HS-27A (cell line): ENCODE measurements at regions not wholly inside any gene's neighbourhood (a gene's known extent, or its start where the extent isn't known, plus 50 kb on each side); places are given as distances from the start of the nearest gene placed in this dataset.
"Not testable (repeated sequence)": the region's sequence is repeated elsewhere in the genome, so short reads cannot be mapped to it uniquely, and the experiment has no call there.

Experiments used
- DNase-seq: peaks from one replicate; pipeline ENCODE4 v3.0.0-alpha.2; 2012; ENCODE audit warnings: low read depth, missing footprints

- DNase-seq: no peak
These were observed 75.0 kb upstream of the MBNL1 start for GRCh38 chr3:152193673-152194267.

DNA sequence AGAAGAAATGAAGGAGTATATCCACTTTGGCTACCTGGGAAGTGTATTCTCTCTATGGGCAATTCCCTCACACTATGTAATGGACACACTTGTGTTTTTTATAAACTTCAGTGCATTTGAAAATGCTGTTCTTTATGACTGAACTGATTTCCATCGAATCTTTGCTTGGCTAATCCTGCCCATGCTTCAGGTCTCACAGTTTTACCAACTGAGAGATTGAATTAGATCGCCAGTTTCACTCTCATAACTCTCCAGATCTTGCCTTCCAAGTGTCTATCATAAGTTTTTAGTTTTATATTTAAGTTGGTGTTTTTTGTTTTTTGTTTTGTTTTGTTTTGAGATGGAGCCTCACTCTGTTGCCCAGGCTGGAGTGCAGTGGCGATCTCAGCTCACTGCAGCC lies 73.5 kb upstream of the MBNL1 start:
- no peak for DNase-seq

- DNase-seq: no peak
These were observed 71.9 kb upstream of the MBNL1 start for GRCh38 chr3:152196782-152197181.

DNA sequence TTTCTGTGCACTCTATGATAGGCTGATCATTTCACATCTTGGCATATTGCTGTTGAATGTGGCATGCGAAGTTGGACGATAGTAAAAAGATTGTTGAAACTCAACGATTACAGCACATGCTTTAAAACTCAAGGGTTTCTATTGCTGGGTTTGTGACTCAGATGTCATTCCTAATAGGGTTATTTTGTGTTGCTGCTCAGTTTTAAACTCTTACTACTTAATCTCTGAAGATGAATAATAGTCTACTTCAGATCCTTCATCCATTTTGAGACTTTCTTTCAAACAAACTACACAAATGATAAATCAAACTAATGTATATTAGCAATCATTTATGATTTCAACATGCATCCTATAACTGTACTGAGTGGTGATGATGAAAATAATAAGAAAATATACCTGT lies 71.3 kb upstream of the MBNL1 start:
- no peak for DNase-seq

GRCh38 chr3:152197937-152198336 lies 70.8 kb upstream of the MBNL1 start:
- no peak for DNase-seq

GRCh38 chr3:152198665-152199064 lies 70.1 kb upstream of the MBNL1 start:
- DNase-seq: no peak

DNA sequence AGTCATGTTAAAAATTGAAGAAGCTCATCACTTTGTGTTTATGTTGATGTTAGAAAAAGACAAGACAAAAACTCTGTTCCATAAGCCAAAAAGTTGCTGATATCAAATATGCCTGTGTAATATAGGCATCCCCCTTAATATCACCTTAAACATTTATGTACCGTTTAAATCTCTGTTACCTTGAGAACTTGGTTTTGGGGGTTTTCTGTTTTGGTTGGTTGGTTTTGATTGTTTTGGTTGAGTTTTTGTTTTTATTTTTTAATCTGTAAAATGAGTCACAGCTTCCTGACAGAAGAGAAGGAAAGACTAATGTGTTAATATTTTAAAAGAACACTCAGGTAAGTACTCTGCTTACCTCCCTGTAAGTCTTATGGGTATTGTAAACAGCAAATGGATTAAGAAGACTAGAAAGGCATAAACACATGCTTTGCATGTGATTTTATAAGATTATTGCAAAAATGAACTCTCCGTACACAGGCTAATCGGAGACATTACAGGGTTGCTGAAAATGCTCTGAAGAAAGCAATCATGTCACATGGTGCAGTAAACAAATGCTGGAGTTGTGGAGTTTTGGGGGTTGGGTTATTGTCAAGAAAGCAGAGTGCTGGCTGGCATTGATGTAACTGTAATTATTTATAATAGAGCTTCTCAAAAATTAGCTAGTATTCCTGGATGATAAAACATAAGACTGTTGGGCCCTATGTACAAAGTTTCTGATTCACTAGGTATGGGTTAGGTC lies 69.5 kb upstream of the MBNL1 start:
- DNase-seq: no peak

GRCh38 chr3:152200476-152201420 lies 68.0 kb upstream of the MBNL1 start:
- DNase-seq: no peak

DNA sequence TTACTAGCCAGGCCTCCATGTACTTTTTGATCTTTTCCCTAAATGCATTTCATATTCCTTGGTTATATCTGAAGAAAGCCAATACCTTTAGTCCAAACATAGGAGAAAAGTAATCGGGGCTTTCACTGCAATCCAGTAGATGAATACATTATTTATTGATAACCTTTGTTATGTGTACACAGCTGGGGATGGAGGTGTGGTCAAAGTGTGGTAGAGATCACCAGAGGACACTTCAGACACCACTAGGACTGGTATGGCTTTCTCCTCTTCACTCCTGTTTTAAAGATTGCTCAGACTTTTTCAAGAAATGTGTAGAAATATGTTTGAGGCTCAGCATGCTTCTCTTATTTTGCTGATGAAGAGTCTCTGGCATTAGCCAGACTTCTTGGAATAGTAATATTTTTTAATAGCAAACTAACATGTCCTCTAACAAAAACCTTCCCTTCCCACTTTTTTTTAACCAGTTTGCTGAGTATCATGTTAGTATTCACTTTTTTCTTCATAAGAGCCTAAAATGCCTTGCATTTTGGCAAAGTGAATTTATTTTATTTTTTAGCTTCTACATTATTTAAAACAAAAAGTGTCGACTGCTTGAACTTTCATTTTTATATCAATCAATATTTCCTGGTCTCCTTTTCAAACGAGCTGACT lies 65.6 kb upstream of the MBNL1 start:
- no peak for DNase-seq

DNA sequence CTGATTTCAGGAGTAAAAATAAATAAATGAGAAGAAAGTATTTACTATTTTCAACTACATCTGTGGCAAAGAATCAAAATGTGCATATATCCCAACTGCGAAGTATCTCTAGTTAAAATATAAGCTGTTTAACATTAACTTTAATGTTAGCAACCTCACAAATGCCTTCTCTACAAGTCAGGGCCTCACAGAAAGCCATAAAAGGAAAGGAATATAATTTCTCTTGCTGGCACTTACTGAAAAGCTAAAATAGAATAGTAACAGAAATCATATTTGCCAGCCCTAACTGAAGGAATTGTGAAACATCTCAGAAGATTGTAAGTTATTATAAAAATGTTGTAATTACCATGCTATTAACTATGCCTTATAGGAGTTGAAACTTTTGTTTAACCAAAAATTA lies 65.1 kb upstream of the MBNL1 start:
- DNase-seq: no peak

DNA sequence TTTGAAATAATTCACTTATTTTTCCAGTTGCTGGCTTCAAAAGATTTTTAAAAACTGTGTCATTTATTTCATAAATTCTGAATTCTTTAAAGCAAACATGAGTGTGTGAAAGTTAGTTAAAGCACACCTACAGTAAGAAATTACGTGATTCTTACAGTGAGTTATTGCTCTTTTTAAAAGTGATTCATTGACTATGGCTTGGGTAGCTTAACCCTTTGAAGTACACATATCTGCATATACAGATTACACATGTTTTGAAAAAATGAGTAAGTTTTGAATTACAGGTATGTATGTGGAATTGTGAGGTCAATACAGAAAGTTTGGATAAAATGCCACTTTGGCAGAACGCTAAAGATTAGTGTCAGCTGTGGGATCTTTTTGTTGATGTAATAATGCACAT lies 64.5 kb upstream of the MBNL1 start:
- DNase-seq: no peak

DNA sequence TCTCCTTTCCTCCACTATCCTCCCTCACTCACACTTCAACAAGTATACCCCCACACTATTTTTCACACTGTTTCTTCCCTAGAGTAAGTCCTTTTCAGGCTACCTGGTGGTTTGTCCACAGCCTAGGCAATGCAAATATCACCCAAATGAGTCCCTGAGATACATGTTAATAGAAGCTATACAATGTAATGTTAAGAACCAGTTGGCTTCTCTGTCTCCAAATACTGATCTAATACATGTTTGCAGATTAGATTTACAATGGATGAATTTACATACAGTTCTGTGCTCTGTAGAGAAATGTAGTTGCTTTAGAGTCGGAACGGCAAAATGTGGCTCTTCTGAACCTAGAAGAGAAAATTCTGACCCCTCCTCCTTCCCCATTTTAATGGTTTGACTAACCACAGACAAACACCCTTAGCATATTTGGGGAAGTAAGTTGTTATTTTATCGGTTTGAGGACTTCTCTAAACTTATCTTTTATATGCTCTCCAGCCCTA lies 63.6 kb upstream of the MBNL1 start:
- DNase-seq: no peak

DNA sequence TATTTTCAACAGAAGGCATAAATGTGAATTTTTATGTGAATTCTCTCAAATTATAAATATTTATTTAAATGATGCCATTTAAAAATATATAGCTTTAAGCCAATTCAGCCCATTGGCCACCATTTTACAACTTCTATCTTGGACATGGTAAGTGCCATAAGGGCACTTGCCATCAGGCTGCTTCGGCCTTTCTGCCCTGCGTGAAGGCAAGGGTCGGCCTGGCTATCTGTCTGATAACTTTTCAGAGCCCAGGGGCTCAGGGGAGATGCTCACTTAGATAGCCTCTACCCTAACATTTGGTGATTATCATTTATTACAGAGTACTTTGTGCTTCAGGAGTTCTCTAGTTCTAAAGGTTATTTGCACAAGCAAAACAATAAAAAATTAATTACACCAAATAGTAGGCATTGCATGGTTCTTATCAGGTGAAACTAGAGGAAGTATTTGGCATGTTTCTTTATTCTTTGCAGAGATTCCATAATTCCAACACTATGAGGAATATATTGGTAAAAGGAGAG lies 62.4 kb upstream of the MBNL1 start:
- DNase-seq: no peak

DNA sequence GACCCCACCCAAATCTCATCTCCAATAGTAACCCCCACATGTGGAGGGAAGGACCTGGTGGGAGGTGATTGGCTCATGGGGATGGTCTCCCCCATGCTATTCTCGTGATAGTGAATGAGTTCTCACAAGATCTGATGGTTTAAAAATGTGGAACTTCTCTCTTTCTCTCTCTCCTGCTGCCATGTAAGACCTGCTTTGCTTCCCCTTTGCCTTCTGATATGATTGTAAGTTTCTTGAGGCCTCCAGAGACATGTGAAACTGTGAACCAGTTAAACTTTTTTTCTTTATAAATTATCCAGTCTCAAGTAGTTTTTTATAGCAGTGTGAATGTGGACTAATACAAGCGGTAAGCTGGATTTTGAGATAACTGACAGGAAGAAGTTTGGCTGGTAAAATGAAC lies 60.3 kb upstream of the MBNL1 start:
- DNase-seq: no peak

- DNase-seq: no peak
These were observed 59.7 kb upstream of the MBNL1 start for GRCh38 chr3:152209060-152209459.

GRCh38 chr3:152209776-152210175 lies 59.0 kb upstream of the MBNL1 start:
- no peak for DNase-seq

GRCh38 chr3:152210697-152211096 lies 58.0 kb upstream of the MBNL1 start:
- DNase-seq: no peak

DNA sequence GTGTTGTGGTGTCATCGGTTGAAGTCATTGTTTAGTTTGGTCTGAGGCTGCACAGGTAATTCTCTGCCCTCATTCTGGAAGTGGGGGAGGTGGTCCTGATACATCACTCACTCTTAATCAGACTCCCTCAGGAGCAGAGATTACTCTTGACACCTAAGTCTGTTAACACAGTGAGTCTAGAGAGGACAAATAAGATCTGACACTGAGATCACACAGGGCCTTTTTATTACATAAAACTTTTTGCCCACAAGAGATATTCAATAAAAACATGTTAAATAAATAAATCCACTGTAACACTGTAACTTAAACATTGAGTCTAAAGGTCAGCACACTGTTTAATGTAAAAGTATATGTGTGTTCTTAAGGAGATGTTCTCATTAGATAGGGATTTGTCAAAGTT lies 57.1 kb upstream of the MBNL1 start:
- no peak for DNase-seq

- no peak for DNase-seq
These were observed 55.5 kb upstream of the MBNL1 start for GRCh38 chr3:152213203-152213602.

DNA sequence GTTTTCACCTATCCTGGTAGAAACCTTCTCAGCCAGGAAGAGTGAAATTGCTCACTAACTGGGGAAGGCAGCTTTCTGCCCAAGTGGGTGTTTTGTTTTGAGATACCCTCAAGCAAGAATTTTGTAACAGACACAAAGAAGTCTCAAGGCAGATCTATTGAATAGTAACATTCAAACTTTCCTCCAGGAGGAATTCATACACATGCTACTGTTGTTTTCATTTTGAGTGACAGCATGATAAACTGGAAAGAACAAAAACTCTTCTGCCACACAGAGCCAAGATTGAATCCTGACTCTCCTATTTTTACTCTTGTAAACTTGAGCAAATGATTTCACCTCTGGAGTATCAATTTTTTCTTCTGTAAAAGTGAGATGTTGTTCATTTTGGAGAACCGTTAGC lies 54.8 kb upstream of the MBNL1 start:
- no peak for DNase-seq

- DNase-seq: not testable (repeated sequence)
These were observed 51.5 kb upstream of the MBNL1 start for GRCh38 chr3:152216960-152217865.
